ENCODE measurements at regions not wholly inside any gene's neighbourhood (a gene's known extent, or its start where the extent isn't known, plus 50 kb on each side); places are given as distances from the start of the nearest gene placed in this dataset.

DNA sequence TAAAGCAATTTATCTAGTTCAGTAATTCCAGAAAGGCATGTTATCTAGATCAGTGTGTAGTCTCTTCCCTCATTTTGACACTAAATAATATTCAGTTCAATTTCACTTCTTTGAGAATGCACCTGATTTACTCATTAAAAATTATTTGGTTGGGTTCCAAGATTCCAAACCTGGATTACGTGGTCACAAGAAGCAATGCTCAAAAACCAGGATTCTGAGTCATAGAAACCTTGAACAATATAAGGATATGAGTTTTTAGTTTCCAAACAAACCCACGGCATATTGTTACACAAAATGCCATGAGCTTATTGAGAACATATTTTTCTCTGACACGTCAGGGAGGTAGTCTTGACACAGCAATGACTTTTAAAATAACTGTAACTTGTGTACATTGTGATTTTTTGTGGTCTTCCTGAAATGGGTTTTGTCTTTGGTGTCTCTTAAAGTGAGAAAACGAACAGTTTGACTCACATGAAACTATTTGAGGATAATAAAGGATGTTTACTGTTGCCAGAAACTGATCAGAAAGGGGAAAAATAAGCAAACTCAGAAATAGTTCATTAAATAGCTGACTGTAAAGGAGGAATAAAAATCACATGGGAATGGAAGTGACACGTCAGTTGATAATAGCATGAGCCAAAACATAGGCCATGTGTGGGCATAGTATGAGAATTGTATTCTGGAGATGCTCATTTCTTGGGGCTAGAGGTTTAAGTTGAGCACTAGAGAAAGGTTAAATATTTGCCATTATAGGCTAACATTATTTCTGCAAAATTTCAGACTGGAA, 617.7 kb upstream of the CDH2 start:
- TF ChIP-seq, protein P1, sequence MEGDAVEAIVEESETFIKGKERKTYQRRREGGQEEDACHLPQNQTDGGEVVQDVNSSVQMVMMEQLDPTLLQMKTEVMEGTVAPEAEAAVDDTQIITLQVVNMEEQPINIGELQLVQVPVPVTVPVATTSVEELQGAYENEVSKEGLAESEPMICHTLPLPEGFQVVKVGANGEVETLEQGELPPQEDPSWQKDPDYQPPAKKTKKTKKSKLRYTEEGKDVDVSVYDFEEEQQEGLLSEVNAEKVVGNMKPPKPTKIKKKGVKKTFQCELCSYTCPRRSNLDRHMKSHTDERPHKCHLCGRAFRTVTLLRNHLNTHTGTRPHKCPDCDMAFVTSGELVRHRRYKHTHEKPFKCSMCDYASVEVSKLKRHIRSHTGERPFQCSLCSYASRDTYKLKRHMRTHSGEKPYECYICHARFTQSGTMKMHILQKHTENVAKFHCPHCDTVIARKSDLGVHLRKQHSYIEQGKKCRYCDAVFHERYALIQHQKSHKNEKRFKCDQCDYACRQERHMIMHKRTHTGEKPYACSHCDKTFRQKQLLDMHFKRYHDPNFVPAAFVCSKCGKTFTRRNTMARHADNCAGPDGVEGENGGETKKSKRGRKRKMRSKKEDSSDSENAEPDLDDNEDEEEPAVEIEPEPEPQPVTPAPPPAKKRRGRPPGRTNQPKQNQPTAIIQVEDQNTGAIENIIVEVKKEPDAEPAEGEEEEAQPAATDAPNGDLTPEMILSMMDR (IDR thresholded peaks at IDR 0.05) = no peak
- no peak for TF ChIP-seq POLR2A (IDR thresholded peaks at IDR 0.05)

Measured in uterus (tissue), 2 donors.